ENCODE measurements at regions not wholly inside any gene's neighbourhood (a gene's known extent, or its start where the extent isn't known, plus 50 kb on each side); places are given as distances from the start of the nearest gene placed in this dataset.

DNA sequence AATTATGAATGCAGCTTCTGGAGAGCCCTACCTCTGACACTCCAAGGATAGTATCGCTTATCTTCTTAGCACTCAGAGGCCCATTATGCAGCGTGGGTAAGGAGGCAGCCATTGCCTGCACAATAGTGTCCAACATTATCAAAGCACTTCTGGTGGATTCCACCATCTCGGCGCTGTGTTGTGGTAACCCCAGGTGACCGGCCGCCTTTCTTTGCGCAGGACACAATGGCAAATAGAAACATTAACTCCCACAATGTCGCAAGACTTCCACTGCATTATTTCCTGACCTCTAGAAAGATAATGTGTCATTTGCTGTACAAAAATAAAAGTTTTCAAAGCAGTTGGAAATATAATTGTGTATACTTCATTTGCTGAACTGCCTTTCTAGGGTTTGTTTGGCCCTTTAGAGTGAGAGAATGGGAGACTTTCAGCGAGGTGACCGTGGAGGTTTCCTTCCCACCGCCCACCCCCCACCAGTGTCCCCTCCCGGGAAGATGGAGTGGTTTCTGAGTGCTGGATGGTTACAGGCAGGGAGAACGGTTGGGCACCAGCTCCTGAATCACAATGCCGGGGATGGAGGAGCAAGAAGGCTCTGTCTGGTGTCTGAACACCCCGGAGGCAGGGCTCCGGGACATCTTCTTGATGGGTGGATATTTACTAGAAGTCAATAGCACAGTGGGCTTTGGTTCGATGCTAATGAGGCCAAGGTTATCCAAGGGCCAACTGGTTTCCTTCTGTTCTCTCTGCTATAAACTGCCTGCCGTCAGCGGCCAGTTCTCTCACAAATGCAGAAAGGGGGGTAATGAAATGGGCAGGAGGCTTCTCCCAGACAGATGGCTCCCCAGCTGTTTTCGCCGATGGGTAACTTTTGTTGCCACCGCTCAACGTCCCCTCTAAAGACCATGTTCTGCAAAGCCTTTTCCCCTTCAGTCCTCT, 215.4 kb upstream of the PROX1 start:
- intact Hi-C loops (cut with DNase I; ENCODE audit: low total_unique reads), result no loop called here
- 78 to 84% methylated on average over 8 to 23 of the region's 23 CpGs for WGBS, 2 donors (ENCODE audit: low coverage in 1 of 2)
- in situ Hi-C loops (cut with MboI; ENCODE audit: low pct_ligation_motif_present in 1 of 4, low pct_unique_long_range_greater_than_20kb in 1 of 4, low sequenced_read_pairs in 3 of 4), result no loop called here

DNA sequence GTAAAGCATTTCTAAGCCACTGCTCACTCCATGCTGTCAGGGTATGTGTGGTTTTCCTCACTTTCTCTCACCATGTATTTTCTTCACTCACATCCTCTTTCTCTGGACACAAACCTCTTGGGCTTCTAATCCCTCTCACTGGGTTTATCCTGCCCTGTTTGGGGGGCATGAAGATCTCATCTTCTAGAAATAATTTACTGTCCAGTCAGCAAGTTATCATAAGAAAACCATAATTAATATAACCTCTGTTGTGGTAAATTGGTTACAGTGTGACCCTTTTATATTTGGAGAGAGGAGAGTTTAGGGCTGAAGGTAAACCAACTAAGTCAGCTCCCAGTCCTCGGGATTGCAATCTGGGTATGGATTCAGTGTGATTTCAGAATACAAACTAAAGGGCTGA, 213.8 kb upstream of the PROX1 start:
- DNase-seq, result no peak
- Histone ChIP-seq H3K4me1 (no peaks in the 10 kb centered on the region), H3K9me3 (no peaks in the 10 kb centered on the region), H3K36me3 (no peaks in the 10 kb centered on the region), H3K4me3 (no peak overlapping the region), H3K27ac (no peak overlapping the region), H3K27me3 (no peaks in the 10 kb centered on the region)
- intact Hi-C loops (cut with DNase I; ENCODE audit: low total_unique reads) (no loop called here), in situ Hi-C loops (cut with MboI; ENCODE audit: low pct_ligation_motif_present in 1 of 4, low pct_unique_long_range_greater_than_20kb in 1 of 4, low sequenced_read_pairs in 3 of 4) (no loop called here)
- no peak for TF ChIP-seq EP300 (IDR thresholded peaks at IDR 0.05; ENCODE audit: low read depth)
- no peak for TF ChIP-seq POLR2A (IDR thresholded peaks at IDR 0.05)
- TF ChIP-seq, protein P1, sequence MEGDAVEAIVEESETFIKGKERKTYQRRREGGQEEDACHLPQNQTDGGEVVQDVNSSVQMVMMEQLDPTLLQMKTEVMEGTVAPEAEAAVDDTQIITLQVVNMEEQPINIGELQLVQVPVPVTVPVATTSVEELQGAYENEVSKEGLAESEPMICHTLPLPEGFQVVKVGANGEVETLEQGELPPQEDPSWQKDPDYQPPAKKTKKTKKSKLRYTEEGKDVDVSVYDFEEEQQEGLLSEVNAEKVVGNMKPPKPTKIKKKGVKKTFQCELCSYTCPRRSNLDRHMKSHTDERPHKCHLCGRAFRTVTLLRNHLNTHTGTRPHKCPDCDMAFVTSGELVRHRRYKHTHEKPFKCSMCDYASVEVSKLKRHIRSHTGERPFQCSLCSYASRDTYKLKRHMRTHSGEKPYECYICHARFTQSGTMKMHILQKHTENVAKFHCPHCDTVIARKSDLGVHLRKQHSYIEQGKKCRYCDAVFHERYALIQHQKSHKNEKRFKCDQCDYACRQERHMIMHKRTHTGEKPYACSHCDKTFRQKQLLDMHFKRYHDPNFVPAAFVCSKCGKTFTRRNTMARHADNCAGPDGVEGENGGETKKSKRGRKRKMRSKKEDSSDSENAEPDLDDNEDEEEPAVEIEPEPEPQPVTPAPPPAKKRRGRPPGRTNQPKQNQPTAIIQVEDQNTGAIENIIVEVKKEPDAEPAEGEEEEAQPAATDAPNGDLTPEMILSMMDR (IDR thresholded peaks at IDR 0.05), result no peak
- no peak for TF ChIP-seq POLR2AphosphoS5 (IDR thresholded peaks at IDR 0.05)
- 83 to 100% methylated on average over 1 of the region's 1 CpG for WGBS, 2 donors (ENCODE audit: low coverage in 1 of 2)

More for the DNA sequence above, 215.4 kb upstream of the PROX1 start:
- no peak for DNase-seq
- no peak overlapping the region for H3K27ac ChIP-seq
- no peaks in the 10 kb centered on the region for H3K27me3 ChIP-seq
- H3K9me3 ChIP-seq, result no peaks in the 10 kb centered on the region
- no peak overlapping the region for H3K4me3 ChIP-seq
- H3K36me3 ChIP-seq, result no peaks in the 10 kb centered on the region
- TF ChIP-seq EP300 (IDR thresholded peaks at IDR 0.05; ENCODE audit: low read depth) (no peak), POLR2A (IDR thresholded peaks at IDR 0.05) (no peak), POLR2AphosphoS5 (IDR thresholded peaks at IDR 0.05) (no peak)
- TF ChIP-seq, protein P1 (IDR thresholded peaks at IDR 0.05), result no peak
- no peaks in the 10 kb centered on the region for H3K4me1 ChIP-seq

GRCh38 chr1:213776969-213777368, 210.8 kb upstream of the PROX1 start:
- WGBS, 2 donors (ENCODE audit: low coverage in 1 of 2), result 76 to 84% methylated on average over 5 of the region's 5 CpGs

GRCh38 chr1:213779228-213779627, 208.5 kb upstream of the PROX1 start:
- TF ChIP-seq EP300 (IDR thresholded peaks at IDR 0.05; ENCODE audit: low read depth) (no peak), POLR2A (IDR thresholded peaks at IDR 0.05) (no peak), POLR2AphosphoS5 (IDR thresholded peaks at IDR 0.05) (no peak)
- TF ChIP-seq, protein P1 (IDR thresholded peaks at IDR 0.05), result no peak
- intact Hi-C loops (cut with DNase I; ENCODE audit: low total_unique reads), result no loop called here
- no peaks in the 10 kb centered on the region for H3K36me3 ChIP-seq
- 50 to 64% methylated on average over 5 of the region's 5 CpGs for WGBS, 2 donors (ENCODE audit: low coverage in 1 of 2)
- no peaks in the 10 kb centered on the region for H3K4me1 ChIP-seq
- H3K27ac ChIP-seq, result no peak overlapping the region
- DNase-seq, result no peak
- H3K9me3 ChIP-seq, result no peaks in the 10 kb centered on the region
- in situ Hi-C loops (cut with MboI; ENCODE audit: low pct_ligation_motif_present in 1 of 4, low pct_unique_long_range_greater_than_20kb in 1 of 4, low sequenced_read_pairs in 3 of 4), result no loop called here
- no peaks in the 10 kb centered on the region for H3K27me3 ChIP-seq
- H3K4me3 ChIP-seq, result no peak overlapping the region

More at GRCh38 chr1:213776969-213777368, 210.8 kb upstream of the PROX1 start:
- TF ChIP-seq EP300 (IDR thresholded peaks at IDR 0.05; ENCODE audit: low read depth) (no peak), POLR2A (IDR thresholded peaks at IDR 0.05) (no peak), POLR2AphosphoS5 (IDR thresholded peaks at IDR 0.05) (no peak)
- TF ChIP-seq, protein P1 (IDR thresholded peaks at IDR 0.05), result no peak
- Histone ChIP-seq H3K27ac (no peak overlapping the region), H3K36me3 (no peaks in the 10 kb centered on the region), H3K9me3 (no peaks in the 10 kb centered on the region), H3K4me3 (no peak overlapping the region), H3K27me3 (no peaks in the 10 kb centered on the region), H3K4me1 (no peaks in the 10 kb centered on the region)
- intact Hi-C loops (cut with DNase I; ENCODE audit: low total_unique reads), result no loop called here
- in situ Hi-C loops (cut with MboI; ENCODE audit: low pct_ligation_motif_present in 1 of 4, low pct_unique_long_range_greater_than_20kb in 1 of 4, low sequenced_read_pairs in 3 of 4), result no loop called here
- DNase-seq, result no peak
